Mucosa of descending colon (tissue), 3 donors: ENCODE measurements at regions not wholly inside any gene's neighbourhood (a gene's known extent, or its start where the extent isn't known, plus 50 kb on each side); places are given as distances from the start of the nearest gene placed in this dataset.

ENCODE experiments used
- ATAC-seq: fragments of 200-7000 bp; cut with Tn5 transposase; one replicate; pipeline ENCODE4 v1.9.1; 2020; ENCODE audit warnings: mild to moderate bottlenecking, moderate library complexity
- DNase-seq, 3 donors: peaks; one replicate each; pipeline ENCODE4 v3.0.0-alpha.2; 2020
- H3K36me3 ChIP-seq: fragments of 200-600 bp; one replicate; pipeline ENCODE4 v1.8.0; 2021; ENCODE audit warnings: low read depth, mild to moderate bottlenecking
- H3K4me1 ChIP-seq: fragments of 200-600 bp; one replicate; pipeline ENCODE4 v1.8.0; 2021; ENCODE audit warnings: low read depth, mild to moderate bottlenecking
- H3K4me3 ChIP-seq: fragments of 200-600 bp; one replicate; pipeline ENCODE4 v1.8.0; 2021; ENCODE audit warnings: mild to moderate bottlenecking
- H3K9me3 ChIP-seq: fragments of 200-600 bp; one replicate; pipeline ENCODE4 v1.8.0; 2021; ENCODE audit warnings: mild to moderate bottlenecking
- CTCF ChIP-seq: fragments of 200-600 bp; IDR thresholded peaks from one replicate; pipeline ENCODE4 v1.8.0; 2022; ENCODE audit warnings: antibody characterized with exemption, mild to moderate bottlenecking
- intact Hi-C, 2 donors: fragments of 100-400 bp; cut with DNase I in 1 of 2; cut with micrococcal nuclease in 1 of 2; formaldehyde crosslinking; loops; one replicate each; pipeline versions ENCODE4 v1.11.0 to v1.11.1; 2022; cut with DNase I, micrococcal nuclease
- donor health status: DM: no; HTN: no; CAD: no; lungs with moderate emphysema.
- donor health status: DM: no; HTN: no; CAD: no.
- donor health status: DM: no; HTN: yes; CAD: no.

GRCh38 chr12:41768456-41768855, 376.2 kb downstream of the GXYLT1 start:
- Histone ChIP-seq H3K4me1 (no peaks in the 10 kb centered on the region), H3K9me3 (no peaks in the 10 kb centered on the region), H3K36me3 (no peaks in the 10 kb centered on the region), H3K4me3 (no peak overlapping the region)
- ATAC-seq (no peak), DNase-seq (no peak)
- no peak for TF ChIP-seq CTCF
- intact Hi-C loops: no loop called here

GRCh38 chr12:41762691-41763090, 382.0 kb downstream of the GXYLT1 start:
- Histone ChIP-seq H3K4me1 (no peaks in the 10 kb centered on the region), H3K36me3 (no peaks in the 10 kb centered on the region), H3K9me3 (no peaks in the 10 kb centered on the region), H3K4me3 (no peak overlapping the region)
- intact Hi-C loops: no loop called here
- no peak for DNase-seq
- TF ChIP-seq CTCF: no peak
- no peak for ATAC-seq

- Histone ChIP-seq H3K4me3 (no peak overlapping the region), H3K36me3 (no peaks in the 10 kb centered on the region), H3K4me1 (no peaks in the 10 kb centered on the region), H3K9me3 (peaks cover 2% of the 10 kb centered on the region)
- ATAC-seq: no peak
- DNase-seq: no peak
- no peak for TF ChIP-seq CTCF
- intact Hi-C loops: no loop called here
Observed at GRCh38 chr12:41745593-41745992, 399.1 kb downstream of the GXYLT1 start.

DNA sequence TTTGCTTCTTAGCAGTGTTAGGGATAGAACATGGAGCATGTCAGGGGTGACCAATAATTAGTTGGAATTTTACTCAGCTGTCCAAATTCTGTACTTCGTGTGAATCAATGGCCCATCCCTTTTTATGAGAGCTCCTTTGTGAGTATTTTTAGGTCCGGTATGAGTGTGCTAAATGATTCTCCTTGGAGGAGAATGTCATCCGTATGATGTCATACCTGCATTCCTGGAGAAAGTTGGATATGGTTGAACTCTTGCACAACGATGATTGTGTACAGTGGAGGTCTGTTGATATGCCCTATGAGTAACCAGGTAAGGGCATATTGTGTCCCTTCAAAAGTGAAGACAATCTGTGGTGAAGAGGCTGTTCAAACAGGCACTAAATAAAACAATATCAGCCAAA, 400.8 kb downstream of the GXYLT1 start:
- Histone ChIP-seq H3K9me3 (no peaks in the 10 kb centered on the region), H3K4me3 (no peak overlapping the region), H3K4me1 (no peaks in the 10 kb centered on the region), H3K36me3 (no peaks in the 10 kb centered on the region)
- ATAC-seq (no peak), DNase-seq (no peak)
- TF ChIP-seq CTCF: no peak
- intact Hi-C loops: no loop called here

DNA sequence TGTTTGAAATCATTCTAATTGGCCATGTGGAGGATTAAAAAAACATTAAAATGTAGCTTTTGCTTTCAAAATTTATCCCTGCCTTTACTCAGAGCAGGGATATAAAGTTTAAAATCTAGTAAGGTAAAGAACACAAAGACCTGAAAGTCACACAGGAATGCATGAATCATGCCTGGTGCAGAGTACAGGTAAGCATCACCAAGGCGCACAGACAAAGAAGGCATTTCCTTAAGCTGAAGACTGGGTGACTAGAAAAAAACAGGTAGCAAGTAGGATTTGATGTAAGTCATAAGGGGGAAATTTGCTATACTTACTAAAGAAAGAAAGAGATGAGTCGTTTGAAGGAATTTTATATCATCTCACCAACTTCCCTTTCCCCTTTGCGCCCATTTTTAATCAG, 405.6 kb downstream of the GXYLT1 start:
- Histone ChIP-seq H3K4me1 (no peaks in the 10 kb centered on the region), H3K36me3 (no peaks in the 10 kb centered on the region), H3K4me3 (no peak overlapping the region), H3K9me3 (no peaks in the 10 kb centered on the region)
- DNase-seq (no peak), ATAC-seq (no peak)
- intact Hi-C loops: no loop called here
- TF ChIP-seq CTCF: no peak

DNA sequence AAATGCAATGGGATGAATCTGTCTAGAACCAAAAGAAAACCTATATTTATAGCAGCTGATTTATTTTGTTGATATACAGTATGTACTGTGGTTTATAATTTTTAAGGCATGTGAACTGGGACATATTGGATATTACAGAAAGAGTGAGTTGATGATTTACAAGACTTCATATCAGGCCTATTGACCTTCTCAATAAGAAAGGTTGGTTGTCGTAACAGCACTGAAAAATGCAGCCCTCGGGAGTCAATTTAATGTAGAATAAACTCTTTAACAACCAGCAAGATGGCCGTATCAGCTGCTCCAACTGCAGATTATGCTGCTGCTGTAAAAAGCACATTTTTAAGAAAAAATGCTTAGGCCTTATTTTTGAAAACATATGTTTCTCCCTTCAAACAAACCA, 407.3 kb downstream of the GXYLT1 start:
- TF ChIP-seq CTCF: no peak
- DNase-seq (no peak), ATAC-seq (no peak)
- Histone ChIP-seq H3K9me3 (no peaks in the 10 kb centered on the region), H3K4me3 (no peak overlapping the region), H3K36me3 (no peaks in the 10 kb centered on the region), H3K4me1 (no peaks in the 10 kb centered on the region)
- intact Hi-C loops: no loop called here
